Natural killer cell treated with Interleukin-12 subunit alpha and Interleukin-12 subunit beta and Interleukin-15 and Interleukin-18, amount 100 ng/mL, for 72 hours (primary cell): ENCODE measurements at regions not wholly inside any gene's neighbourhood (a gene's known extent, or its start where the extent isn't known, plus 50 kb on each side); places are given as distances from the start of the nearest gene placed in this dataset.

Source experiments
- ATAC-seq, 2 donors: fragments of 150-1000 bp; cut with Tn5 transposase in 1 of 2; sonication (Bioruptor Pico), chemical (Tn5 transposase) in 1 of 2; 2 replicates each; pipeline ENCODE4 v1.10.0; 2021
- DNase-seq: peaks from one replicate; pipeline ENCODE4 v3.0.0; 2022; ENCODE audit warnings: low spot score
- H3K27ac Mint-ChIP-seq, 2 donors: 1 replicate in 1 of 2; 2 replicates in 1 of 2; pipeline ENCODE4 v1.8.0; 2022; ENCODE audit warnings: mixed read lengths in 2 of 2, mild to moderate bottlenecking in 1 of 2, moderate library complexity in 1 of 2
- H3K27me3 Mint-ChIP-seq, 2 donors: 1 replicate in 1 of 2; 2 replicates in 1 of 2; pipeline ENCODE4 v1.8.0; 2022; ENCODE audit warnings: mixed read lengths in 2 of 2
- H3K36me3 Mint-ChIP-seq: one replicate; pipeline ENCODE4 v1.8.0; 2022; ENCODE audit warnings: mixed read lengths
- H3K4me1 Mint-ChIP-seq, 2 donors: 1 replicate in 1 of 2; 2 replicates in 1 of 2; pipeline ENCODE4 v1.8.0; 2022; ENCODE audit warnings: low read depth in 2 of 2, mixed read lengths in 2 of 2, mild to moderate bottlenecking in 1 of 2
- H3K4me3 Mint-ChIP-seq: one replicate; pipeline ENCODE4 v1.8.0; 2022; ENCODE audit warnings: mixed read lengths
- H3K9me3 Mint-ChIP-seq: 2 replicates; pipeline ENCODE4 v1.8.0; 2022; ENCODE audit warnings: mixed read lengths

GRCh38 chr5:34510002-34510401 lies 146.1 kb upstream of the RAI14 start:
- Mint-ChIP-seq H3K4me1 (peaks cover 0 to 3% of the 10 kb centered on the region in 2 donors), H3K9me3 (no peaks in the 10 kb centered on the region), H3K4me3 (no peak overlapping the region), H3K27ac (no peak overlapping the region), H3K27me3 (peaks cover 0 to 3% of the 10 kb centered on the region in 2 donors), H3K36me3 (no peaks in the 10 kb centered on the region)
- ATAC-seq (no peak), DNase-seq (no peak)

- Mint-ChIP-seq H3K9me3 (no peaks in the 10 kb centered on the region), H3K27me3 (no peaks in the 10 kb centered on the region), H3K27ac (no peak overlapping the region), H3K4me1 (peaks cover 0 to 3% of the 10 kb centered on the region in 2 donors), H3K36me3 (no peaks in the 10 kb centered on the region), H3K4me3 (no peak overlapping the region)
- no peak for DNase-seq
- no peak for ATAC-seq
These were observed 145.1 kb upstream of the RAI14 start for GRCh38 chr5:34511063-34511462.

DNA sequence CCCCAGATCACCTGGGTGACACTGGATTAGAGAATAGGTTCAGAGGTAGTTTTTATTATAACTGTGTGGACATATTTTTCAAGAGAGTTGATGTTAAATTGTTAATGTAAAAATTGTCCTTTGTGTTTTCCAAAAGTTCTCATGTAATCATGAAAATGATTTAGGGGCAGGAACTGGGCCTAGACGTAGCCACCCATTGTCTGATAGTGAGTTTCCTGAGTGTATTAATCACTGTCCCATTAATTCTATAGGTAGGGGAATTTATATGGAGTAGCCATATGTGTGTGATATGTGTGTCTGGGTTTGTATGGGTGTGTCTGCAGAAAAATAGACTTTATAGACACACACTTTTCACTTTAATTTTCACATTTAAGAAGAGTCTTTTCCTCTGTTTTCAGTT lies 144.6 kb upstream of the RAI14 start:
- Mint-ChIP-seq H3K4me3 (no peak overlapping the region), H3K27ac (no peak overlapping the region), H3K9me3 (no peaks in the 10 kb centered on the region), H3K36me3 (no peaks in the 10 kb centered on the region), H3K27me3 (no peaks in the 10 kb centered on the region), H3K4me1 (peaks cover 0 to 3% of the 10 kb centered on the region in 2 donors)
- DNase-seq (no peak), ATAC-seq (no peak)

DNA sequence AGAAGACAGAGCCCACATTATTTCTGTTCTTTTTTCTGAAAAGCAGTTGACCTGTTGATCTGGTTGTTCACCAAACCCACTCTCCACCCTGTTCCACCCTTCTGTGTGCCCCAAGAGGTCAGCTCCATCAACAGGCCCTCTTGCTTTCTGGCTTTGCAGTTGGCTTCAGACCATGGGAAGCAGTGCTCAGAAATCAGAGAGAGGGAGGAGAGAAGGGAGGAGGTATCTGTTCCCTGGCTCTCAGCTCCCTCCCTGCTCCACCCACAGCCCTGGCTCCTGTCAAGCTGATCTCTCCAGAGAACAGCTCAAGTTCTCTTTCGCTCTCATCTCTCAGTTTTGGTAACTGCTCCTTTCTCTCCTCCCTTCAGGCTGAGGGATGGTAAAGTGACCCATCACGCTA lies 144.2 kb upstream of the RAI14 start:
- DNase-seq (no peak), ATAC-seq (no peak)
- Mint-ChIP-seq H3K9me3 (no peaks in the 10 kb centered on the region), H3K4me3 (no peak overlapping the region), H3K36me3 (no peaks in the 10 kb centered on the region), H3K4me1 (peaks cover 0 to 3% of the 10 kb centered on the region in 2 donors), H3K27me3 (peaks cover 0 to 2% of the 10 kb centered on the region in 2 donors), H3K27ac (peak overlapping the region in 1 of 2 donors; percentile 6)

DNA sequence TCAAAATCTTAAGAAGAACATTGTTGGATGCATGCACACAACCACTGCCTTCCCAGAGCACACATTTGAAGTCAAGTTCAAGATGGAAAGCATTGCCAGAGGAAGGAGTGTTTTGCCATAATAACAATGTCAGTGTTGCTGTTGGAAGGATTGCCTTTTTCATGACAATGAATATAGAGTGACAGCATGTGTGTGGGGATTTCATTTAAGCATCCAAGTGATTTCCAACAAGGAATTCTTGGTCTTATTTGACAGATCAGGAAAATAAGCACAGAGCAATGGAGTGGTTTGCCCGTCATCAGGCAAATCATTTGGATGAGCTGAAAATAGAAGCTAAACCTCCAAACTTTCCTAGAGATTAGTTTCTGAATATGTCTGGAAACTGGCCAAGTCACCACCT lies 140.0 kb upstream of the RAI14 start:
- no peaks in the 10 kb centered on the region for H3K9me3 Mint-ChIP-seq
- peaks cover 9 to 17% of the 10 kb centered on the region in 2 donors for H3K27me3 Mint-ChIP-seq
- no peaks in the 10 kb centered on the region for H3K36me3 Mint-ChIP-seq
- ATAC-seq (no peak), DNase-seq (no peak)
- no peak overlapping the region for H3K27ac Mint-ChIP-seq
- H3K4me3 Mint-ChIP-seq, result no peak overlapping the region
- peaks cover 5% of the 10 kb centered on the region in 2 donors for H3K4me1 Mint-ChIP-seq

- no peaks in the 10 kb centered on the region for H3K9me3 Mint-ChIP-seq
- H3K36me3 Mint-ChIP-seq, result no peaks in the 10 kb centered on the region
- H3K4me1 Mint-ChIP-seq, result peaks cover 5% of the 10 kb centered on the region in 2 donors
- DNase-seq (no peak), ATAC-seq (no peak)
- H3K27ac Mint-ChIP-seq, result no peak overlapping the region
- H3K4me3 Mint-ChIP-seq, result no peak overlapping the region
- H3K27me3 Mint-ChIP-seq, result peaks cover 9 to 17% of the 10 kb centered on the region in 2 donors
These were observed 139.4 kb upstream of the RAI14 start for GRCh38 chr5:34516686-34517085.

DNA sequence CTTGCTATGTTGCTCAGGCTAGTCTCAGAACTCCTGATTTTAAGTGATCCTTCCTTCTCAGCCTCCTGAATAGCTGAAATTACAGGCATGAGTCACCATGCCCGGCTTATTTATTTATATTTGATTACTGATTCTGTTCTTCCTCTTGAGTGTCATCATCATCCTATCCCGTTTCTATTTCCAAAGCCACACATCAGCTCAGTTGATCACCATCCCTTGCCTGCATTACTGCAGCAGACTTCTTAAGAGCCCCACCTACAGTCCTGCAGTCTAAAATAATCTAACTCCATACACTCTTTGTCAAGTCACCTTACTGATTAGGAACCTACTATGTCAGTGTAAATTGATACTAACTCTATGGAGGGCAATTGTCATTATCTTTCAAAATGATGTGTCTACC lies 138.9 kb upstream of the RAI14 start:
- no peaks in the 10 kb centered on the region for H3K36me3 Mint-ChIP-seq
- DNase-seq, result no peak
- no peaks in the 10 kb centered on the region for H3K9me3 Mint-ChIP-seq
- H3K4me1 Mint-ChIP-seq, result peaks cover 2 to 5% of the 10 kb centered on the region in 2 donors
- no peak overlapping the region for H3K27ac Mint-ChIP-seq
- H3K4me3 Mint-ChIP-seq, result no peak overlapping the region
- peaks cover 9 to 17% of the 10 kb centered on the region in 2 donors for H3K27me3 Mint-ChIP-seq
- ATAC-seq, result peak in 1 of 2 donors; percentile 36

DNA sequence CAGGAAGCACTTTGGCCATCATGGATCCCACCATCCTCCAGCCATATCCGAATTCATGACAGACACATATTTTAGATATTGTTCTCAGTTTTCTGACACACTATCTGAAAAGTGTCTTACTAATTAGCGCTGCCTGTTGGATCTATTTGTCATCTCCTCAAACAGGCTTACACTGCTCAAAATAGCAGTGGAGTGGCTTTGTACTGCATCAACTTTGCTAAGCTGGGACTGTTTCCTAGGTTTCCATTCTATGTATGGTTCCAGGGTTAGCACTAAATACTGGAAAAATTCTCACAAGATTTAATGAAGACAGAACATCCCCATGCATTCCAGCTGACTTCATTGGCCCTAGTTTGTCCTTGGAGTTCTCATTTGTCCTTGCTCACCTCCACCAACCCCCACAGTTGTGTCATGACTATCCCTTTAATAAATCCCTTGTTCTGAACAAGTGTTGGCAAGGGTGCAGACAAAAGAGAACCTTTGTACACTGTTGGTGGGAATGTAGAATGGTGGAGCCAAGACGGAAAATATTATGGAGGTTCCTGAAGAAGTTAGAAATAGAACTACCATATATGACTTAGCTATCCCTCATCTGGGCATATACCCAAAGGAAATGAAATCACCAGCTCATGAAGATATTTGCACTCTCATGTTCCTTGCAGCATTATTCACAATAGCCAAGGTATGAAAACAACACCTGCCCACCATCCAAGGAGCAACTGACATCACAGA lies 136.5 kb upstream of the RAI14 start:
- Mint-ChIP-seq H3K9me3 (no peaks in the 10 kb centered on the region), H3K4me3 (no peak overlapping the region)
- ATAC-seq, result no peak

GRCh38 chr5:34521628-34522290 lies 134.4 kb upstream of the RAI14 start:
- Mint-ChIP-seq H3K27ac (no peak overlapping the region), H3K4me3 (no peak overlapping the region), H3K4me1 (peaks cover 9 to 18% of the 10 kb centered on the region in 2 donors), H3K27me3 (peaks cover 9 to 16% of the 10 kb centered on the region in 2 donors), H3K9me3 (no peaks in the 10 kb centered on the region), H3K36me3 (no peaks in the 10 kb centered on the region)
- no peak for DNase-seq
- ATAC-seq, result no peak

More for the DNA sequence above, 136.5 kb upstream of the RAI14 start:
- Mint-ChIP-seq H3K36me3 (no peaks in the 10 kb centered on the region), H3K4me1 (peaks cover 9 to 18% of the 10 kb centered on the region in 2 donors), H3K27me3 (peaks cover 9 to 17% of the 10 kb centered on the region in 2 donors), H3K27ac (peak overlapping the region in 1 of 2 donors; percentile 17)
- DNase-seq, result no peak

DNA sequence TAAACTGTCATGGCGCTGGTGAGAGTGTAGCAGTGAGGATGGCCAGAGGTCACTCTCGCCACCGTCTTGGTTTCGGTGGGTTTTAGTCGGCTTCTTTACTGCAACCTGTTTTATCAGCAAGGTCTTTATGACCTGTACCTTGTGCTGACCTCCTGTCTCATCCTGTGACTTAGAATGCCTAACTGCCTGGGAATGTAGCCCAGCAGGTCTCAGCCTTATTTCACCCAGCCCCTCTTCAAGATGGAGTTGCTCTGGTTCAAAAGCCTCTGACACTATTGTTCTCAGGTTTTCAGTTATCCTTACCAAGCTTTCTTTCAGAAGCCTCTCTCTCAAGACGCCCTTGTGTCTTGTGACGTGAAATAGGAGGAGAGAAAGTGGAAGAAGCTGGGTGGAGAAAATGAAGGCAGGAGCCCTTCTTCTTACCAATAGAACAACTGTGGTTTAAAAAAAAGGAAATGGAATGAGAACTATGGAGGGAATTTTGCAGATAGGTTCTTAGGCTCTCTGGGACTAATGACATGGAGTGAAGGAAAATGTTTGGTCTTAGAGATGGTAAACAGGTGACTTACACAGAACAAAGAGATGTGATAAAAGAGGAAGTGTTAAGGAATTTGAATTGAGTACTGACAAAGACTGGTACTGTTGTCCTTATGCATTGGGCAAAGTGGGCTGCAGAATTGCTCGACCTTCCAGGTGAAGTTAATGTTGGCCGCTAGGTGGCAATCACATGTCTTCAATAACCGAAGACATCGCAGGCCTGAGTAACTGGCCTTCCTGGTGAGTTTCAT lies 133.3 kb upstream of the RAI14 start:
- Mint-ChIP-seq H3K27ac (no peak overlapping the region), H3K27me3 (peaks cover 7 to 8% of the 10 kb centered on the region in 2 donors), H3K4me3 (no peak overlapping the region), H3K9me3 (no peaks in the 10 kb centered on the region), H3K36me3 (no peaks in the 10 kb centered on the region), H3K4me1 (peaks cover 7 to 14% of the 10 kb centered on the region in 2 donors)
- ATAC-seq, result peak; percentile 56 to 78
- DNase-seq, result peak; percentile 65

DNA sequence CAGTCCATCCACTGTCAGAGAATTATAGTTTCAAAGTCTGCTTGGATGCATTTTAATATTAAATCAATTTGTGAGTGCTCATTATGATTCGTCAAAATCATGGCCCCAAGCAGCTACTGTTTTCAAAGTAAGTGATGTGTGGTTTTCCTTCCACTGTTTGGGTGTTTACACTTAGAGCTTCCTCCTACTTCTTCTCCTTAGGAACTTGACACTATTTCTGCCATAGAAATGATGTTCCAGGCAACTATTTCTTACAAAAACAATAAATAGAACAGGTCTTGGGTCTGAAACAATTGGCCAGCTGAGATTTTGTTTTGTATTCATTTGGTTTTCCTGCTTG lies 132.8 kb upstream of the RAI14 start:
- Mint-ChIP-seq H3K4me3 (no peak overlapping the region), H3K27me3 (peaks cover 7 to 8% of the 10 kb centered on the region in 2 donors), H3K36me3 (no peaks in the 10 kb centered on the region), H3K27ac (peak overlapping the region in 1 of 2 donors; percentile 53), H3K4me1 (peaks cover 7 to 14% of the 10 kb centered on the region in 2 donors), H3K9me3 (no peaks in the 10 kb centered on the region)
- no peak for DNase-seq
- no peak for ATAC-seq

DNA sequence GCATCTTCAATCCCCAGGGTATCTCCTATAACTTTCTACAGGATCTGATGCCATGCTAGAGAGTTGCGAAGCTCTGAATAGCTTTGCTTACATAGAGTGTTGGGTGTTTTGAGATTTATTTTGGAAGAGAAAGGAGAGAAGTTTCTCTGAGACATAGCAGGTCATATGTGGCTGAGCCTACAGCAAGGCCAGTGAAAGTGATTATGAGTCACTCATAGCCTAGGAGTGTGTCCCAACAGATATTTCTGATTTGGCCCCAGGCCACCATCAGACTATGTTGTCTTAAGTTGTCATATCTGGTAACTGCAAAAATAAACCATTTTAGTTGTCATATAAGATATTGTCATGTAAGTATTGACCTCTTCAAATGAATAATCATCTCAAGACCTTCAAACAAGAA lies 132.0 kb upstream of the RAI14 start:
- Mint-ChIP-seq H3K27me3 (peaks cover 4 to 5% of the 10 kb centered on the region in 2 donors), H3K9me3 (no peaks in the 10 kb centered on the region), H3K4me1 (peaks cover 7 to 14% of the 10 kb centered on the region in 2 donors), H3K36me3 (no peaks in the 10 kb centered on the region), H3K4me3 (no peak overlapping the region), H3K27ac (peak overlapping the region in 1 of 2 donors; percentile 53)
- ATAC-seq (peak; percentile 41 to 57), DNase-seq (no peak)

GRCh38 chr5:34525761-34526160 lies 130.4 kb upstream of the RAI14 start:
- Mint-ChIP-seq H3K4me3 (no peak overlapping the region), H3K27me3 (no peaks in the 10 kb centered on the region), H3K9me3 (no peaks in the 10 kb centered on the region), H3K27ac (no peak overlapping the region), H3K4me1 (peaks cover 7 to 14% of the 10 kb centered on the region in 2 donors), H3K36me3 (no peaks in the 10 kb centered on the region)
- ATAC-seq, result no peak
- DNase-seq, result no peak
